Body of pancreas (tissue), 4 donors: ENCODE measurements at regions not wholly inside any gene's neighbourhood (a gene's known extent, or its start where the extent isn't known, plus 50 kb on each side); places are given as distances from the start of the nearest gene placed in this dataset.
"Not testable (repeated sequence)": the region's sequence is repeated elsewhere in the genome, so short reads cannot be mapped to it uniquely, and the experiment has no call there.

Experiments
- ATAC-seq: fragments of 150-250 bp; one replicate; pipeline ENCODE4 v1.9.1; 2016
- DNase-seq, 4 donors: peaks; one replicate each; pipeline ENCODE4 v3.0.0-alpha.2; 2019
- H3K27ac ChIP-seq, 4 donors: fragments of 200-600 bp; sonication (generic); 1 replicate in 3 of 4; 2 replicates in 1 of 4; pipeline versions ENCODE4 v1.5.1 to v1.6.1; 2016 to 2019; ENCODE audit warnings: mild to moderate bottlenecking in 1 of 4, mixed read lengths in 1 of 4, moderate library complexity in 1 of 4
- H3K27me3 ChIP-seq, 2 donors: fragments of 200-600 bp; sonication (generic); one replicate each; pipeline ENCODE4 v1.6.0; 2016; ENCODE audit warnings: mild to moderate bottlenecking in 1 of 2
- H3K36me3 ChIP-seq, 2 donors: fragments of 200-600 bp; sonication (generic); replicated peaks in 1 of 2; 2 replicates each; pipeline ENCODE4 v1.5.1; 2016; ENCODE audit warnings: low read depth in 2 of 2; ENCODE audit not compliant: insufficient read depth in 1 of 2
- H3K4me1 ChIP-seq: fragments of 200-600 bp; sonication (generic); one replicate; pipeline ENCODE4 v1.6.0; 2016
- H3K4me3 ChIP-seq, 2 donors: fragments of 200-600 bp; sonication (generic); 1 replicate in 1 of 2; 2 replicates in 1 of 2; pipeline ENCODE4 v1.5.1; 2016 to 2019
- H3K9me3 ChIP-seq, 3 donors: fragments of 200-600 bp; sonication (generic); 1 replicate in 2 of 3; 2 replicates in 1 of 3; pipeline ENCODE4 v1.5.1; 2016
- CTCF ChIP-seq, 7 experiments: fragments of 450-650 bp in 4 of 7; fragments of 200-600 bp in 3 of 7; sonication (generic) in 3 of 7; IDR thresholded peaks; one replicate each; pipeline ENCODE4 v1.5.1; 2016 to 2019; ENCODE audit warnings: antibody characterized with exemption in 7 of 7
- POLR2A ChIP-seq, 3 donors: fragments of 450-650 bp; IDR thresholded peaks; one replicate each; pipeline ENCODE4 v1.6.1; 2016; ENCODE audit warnings: antibody characterized with exemption in 3 of 3, mild to moderate bottlenecking in 2 of 3
- WGBS, 2 donors: methylation state at CpG; one replicate each; pipeline ENCODE4 v1.1.5; 2017; 5-methylcytosine and 5-hydroxymethylcytosine counted together
- intact Hi-C: fragments of 100-400 bp; cut with DNase I; formaldehyde crosslinking; loops from one replicate; pipeline ENCODE4 v1.15.1; 2023

- TF ChIP-seq POLR2A (IDR thresholded peaks at IDR 0.05) (no peak), CTCF (IDR thresholded peaks at IDR 0.05) (no peak)
- ATAC-seq (no peak), DNase-seq (no peak)
- H3K36me3 ChIP-seq: no peaks in the 10 kb centered on the region
- 56 to 69% methylated on average over 7 to 8 of the region's 8 CpGs for WGBS, 2 donors
- no peak overlapping the region for H3K4me3 ChIP-seq
- intact Hi-C loops: no loop called here
- no peaks in the 10 kb centered on the region for H3K27me3 ChIP-seq
- no peaks in the 10 kb centered on the region for H3K4me1 ChIP-seq
- no peaks in the 10 kb centered on the region for H3K9me3 ChIP-seq
- H3K27ac ChIP-seq: no peak overlapping the region
Measured at GRCh38 chr3:27043328-27043955, 325.7 kb downstream of the NEK10 start.

- Histone ChIP-seq H3K4me1 (no peaks in the 10 kb centered on the region), H3K27me3 (no peaks in the 10 kb centered on the region), H3K9me3 (no peaks in the 10 kb centered on the region), H3K36me3 (no peaks in the 10 kb centered on the region), H3K27ac (no peak overlapping the region), H3K4me3 (no peak overlapping the region)
- intact Hi-C loops: no loop called here
- no peak for ATAC-seq
- no peak for TF ChIP-seq CTCF (IDR thresholded peaks at IDR 0.05)
- no peak for TF ChIP-seq POLR2A (IDR thresholded peaks at IDR 0.05)
- no peak for DNase-seq
- 65 to 73% methylated on average over 2 of the region's 2 CpGs for whole genome bisulfite sequencing, 2 donors
Measured at GRCh38 chr3:27044931-27045481, 324.2 kb downstream of the NEK10 start.

- Histone ChIP-seq H3K36me3 (no peaks in the 10 kb centered on the region), H3K4me1 (no peaks in the 10 kb centered on the region), H3K27ac (no peak overlapping the region), H3K9me3 (no peaks in the 10 kb centered on the region), H3K27me3 (no peaks in the 10 kb centered on the region), H3K4me3 (no peak overlapping the region)
- intact Hi-C loops: no loop called here
- no peak for DNase-seq
- ATAC-seq: no peak
- TF ChIP-seq POLR2A (IDR thresholded peaks at IDR 0.05) (no peak), CTCF (IDR thresholded peaks at IDR 0.05) (no peak)
Measured at GRCh38 chr3:27046351-27046750, 322.8 kb downstream of the NEK10 start.

- Histone ChIP-seq H3K27ac (no peak overlapping the region), H3K9me3 (peaks cover 0 to 5% (median 0%) of the 10 kb centered on the region in 3 donors), H3K4me1 (no peaks in the 10 kb centered on the region), H3K27me3 (no peaks in the 10 kb centered on the region), H3K4me3 (no peak overlapping the region), H3K36me3 (no peaks in the 10 kb centered on the region)
- intact Hi-C loops: no loop called here
- DNase-seq (no peak), ATAC-seq (no peak)
- TF ChIP-seq POLR2A (IDR thresholded peaks at IDR 0.05): no peak
- TF ChIP-seq CTCF (IDR thresholded peaks at IDR 0.05): no peak
- WGBS, 2 donors: 35 to 41% methylated on average over 2 of the region's 2 CpGs
Measured at GRCh38 chr3:27049792-27050191, 319.4 kb downstream of the NEK10 start.

GRCh38 chr3:27051527-27051926 lies 317.7 kb downstream of the NEK10 start:
- H3K27ac ChIP-seq, H3K4me3 ChIP-seq, ATAC-seq, H3K4me1 ChIP-seq, intact Hi-C loops, H3K9me3 ChIP-seq, H3K27me3 ChIP-seq, DNase-seq, H3K36me3 ChIP-seq: not testable (repeated sequence)
- 71 to 74% methylated on average over 3 of the region's 3 CpGs for WGBS, 2 donors
